HG03066 (cell line): ENCODE measurements at regions not wholly inside any gene's neighbourhood (a gene's known extent, or its start where the extent isn't known, plus 50 kb on each side); places are given as distances from the start of the nearest gene placed in this dataset.

Source experiments
- ATAC-seq: cut with Tn5 transposase; IDR thresholded peaks from one replicate; pipeline ENCODE4 v1.9.1; 2021; ENCODE audit warnings: low read depth; ENCODE audit not compliant: unreplicated experiment

DNA sequence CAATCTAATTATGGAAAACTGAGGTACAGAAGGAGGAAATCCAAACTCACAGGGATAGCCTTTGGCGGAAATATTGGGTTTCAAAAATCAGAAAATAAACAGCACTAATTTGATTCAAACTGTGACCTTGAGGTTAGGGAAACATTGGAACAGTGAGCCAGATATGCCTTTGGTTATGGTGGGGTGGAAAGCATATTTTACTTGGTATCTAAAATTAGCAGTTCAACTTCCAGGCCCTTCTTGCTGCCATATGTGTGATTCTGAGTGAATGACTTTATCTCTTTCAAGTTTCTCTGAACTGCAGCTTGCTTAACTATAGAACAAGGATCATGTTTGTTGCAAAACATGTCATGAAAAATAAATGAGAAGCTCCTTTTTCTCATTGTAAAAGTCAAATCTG lies 240.9 kb upstream of the VEGFC start:
- ATAC-seq: no peak

DNA sequence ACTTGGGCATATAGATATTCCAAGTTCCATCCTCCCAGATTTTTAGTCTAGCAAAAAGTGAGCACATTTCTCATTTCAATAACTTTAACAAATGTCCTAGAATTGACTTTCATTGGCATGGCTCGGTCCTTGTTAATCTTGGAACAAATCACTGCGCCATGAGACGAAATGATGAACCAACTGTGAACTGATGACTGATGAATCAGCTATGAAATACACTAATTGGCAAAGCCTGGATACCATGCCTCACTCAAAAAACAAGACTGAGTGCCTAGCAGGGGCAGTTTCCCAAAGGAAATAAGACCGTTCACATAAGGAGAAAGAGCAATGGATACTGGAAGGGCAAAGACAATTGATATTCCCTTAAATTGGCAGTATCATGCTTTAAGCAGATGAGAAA lies 248.6 kb upstream of the VEGFC start:
- no peak for ATAC-seq

DNA sequence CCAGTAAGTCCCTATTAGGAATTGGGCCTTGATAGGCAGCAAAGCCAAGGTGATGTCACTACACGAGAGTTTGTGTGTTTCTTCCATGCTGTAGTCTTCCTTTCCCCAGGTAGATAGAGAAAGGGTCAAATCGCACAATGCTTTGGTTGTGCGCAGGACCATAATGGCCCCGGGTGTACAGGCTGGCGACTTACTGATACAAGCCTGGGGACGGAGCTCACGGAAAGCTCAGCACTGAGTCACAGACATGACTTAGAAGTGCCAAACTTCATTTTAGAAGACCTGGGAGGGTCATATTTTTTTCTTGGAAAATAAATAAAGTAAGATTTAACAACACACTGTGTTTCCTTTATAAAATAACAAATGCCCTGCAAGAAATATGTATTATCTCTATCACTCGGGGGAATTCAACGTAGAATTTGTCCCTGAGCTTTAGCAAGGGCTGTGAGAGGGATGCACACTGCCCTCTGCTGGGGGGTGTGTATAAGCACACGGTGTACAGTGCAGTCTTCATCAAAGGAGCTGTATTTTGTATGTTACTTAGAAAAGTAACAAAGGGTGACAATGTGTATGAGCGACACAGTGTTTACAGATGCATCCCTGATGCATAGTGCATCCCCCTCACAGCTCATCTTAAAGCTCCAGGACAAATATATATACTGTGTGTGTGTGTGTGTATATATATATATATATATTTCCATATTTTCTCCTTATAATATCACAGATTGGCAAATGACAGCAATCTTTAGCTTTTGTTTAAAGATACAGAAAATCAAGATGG lies 254.5 kb upstream of the VEGFC start:
- ATAC-seq: peak; percentile 87

DNA sequence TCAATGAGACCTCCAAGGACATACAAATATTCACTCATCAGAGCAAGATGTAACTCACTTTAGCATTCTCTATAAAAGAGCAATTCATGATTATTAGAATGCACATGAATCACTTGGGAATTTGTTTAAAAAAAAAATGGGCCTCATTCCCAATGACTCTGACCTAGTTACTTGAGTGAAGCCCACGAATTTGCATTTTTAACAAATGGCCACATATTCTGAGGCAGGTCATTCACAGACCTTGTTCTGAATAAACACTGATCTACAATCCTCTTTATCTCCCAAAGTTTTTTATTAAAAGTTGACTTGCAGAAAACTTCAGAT lies 255.1 kb upstream of the VEGFC start:
- ATAC-seq: no peak

DNA sequence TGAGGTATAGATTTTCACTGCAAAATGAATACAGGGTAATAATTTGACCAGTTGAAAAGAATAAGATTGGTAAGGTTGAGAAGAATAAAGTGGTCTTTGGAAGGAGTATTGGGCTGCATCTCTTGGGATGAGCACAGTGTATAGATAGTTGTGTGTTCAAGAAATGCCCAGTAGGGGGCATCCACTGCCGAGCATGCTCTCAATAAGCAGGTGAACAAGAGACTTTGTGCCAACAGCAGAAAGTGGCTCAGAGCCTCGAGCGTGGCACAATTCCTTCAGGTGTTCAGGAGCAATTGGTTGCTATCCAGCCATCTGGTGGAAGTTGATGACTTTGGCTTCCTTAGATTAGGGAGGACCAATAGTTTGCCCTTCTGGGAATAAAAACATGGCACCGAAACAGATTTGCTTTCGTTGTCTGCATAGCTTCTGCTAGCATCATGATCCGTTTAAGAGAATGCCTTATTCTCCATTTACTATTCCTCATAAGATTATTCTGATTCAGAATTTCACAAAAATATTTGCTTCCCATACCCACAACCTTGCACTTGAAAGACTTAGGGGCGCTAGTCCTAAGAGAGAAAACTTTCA lies 258.1 kb upstream of the NEIL3 start:
- ATAC-seq: peak; percentile 80

DNA sequence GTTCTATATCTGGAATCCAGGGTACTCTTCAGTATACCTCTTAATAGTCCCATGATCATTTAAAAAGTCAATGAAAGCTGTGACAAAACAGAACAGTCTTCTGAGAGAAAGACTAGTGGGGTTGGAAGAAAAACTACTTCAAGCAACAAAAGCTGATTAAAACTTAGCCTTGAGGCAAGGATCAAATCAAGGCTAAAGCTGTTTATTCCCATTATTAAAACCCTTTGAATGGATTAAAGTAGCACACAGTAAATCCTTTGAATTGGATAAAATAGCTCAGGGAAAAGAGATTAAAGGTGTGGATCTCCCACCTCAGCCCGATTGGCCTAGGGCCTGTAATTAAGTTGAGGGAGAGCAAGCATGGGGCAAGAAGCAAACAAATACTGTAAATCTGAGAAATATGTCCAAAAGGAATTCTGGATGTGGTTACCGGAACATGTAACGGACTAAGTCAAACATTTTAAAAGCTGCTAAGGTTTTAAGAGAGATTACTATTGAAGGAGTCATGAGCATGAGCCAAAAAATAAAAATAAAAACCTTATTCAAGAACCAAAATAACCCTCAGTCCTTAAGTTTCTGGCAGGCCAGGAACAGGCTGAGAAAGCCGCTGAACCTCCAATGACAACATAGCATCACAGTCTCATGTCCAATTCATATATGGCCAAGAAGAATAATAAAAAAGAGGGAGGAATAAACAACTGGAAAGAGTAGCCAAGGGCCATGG lies 257.3 kb upstream of the NEIL3 start:
- no peak for ATAC-seq

DNA sequence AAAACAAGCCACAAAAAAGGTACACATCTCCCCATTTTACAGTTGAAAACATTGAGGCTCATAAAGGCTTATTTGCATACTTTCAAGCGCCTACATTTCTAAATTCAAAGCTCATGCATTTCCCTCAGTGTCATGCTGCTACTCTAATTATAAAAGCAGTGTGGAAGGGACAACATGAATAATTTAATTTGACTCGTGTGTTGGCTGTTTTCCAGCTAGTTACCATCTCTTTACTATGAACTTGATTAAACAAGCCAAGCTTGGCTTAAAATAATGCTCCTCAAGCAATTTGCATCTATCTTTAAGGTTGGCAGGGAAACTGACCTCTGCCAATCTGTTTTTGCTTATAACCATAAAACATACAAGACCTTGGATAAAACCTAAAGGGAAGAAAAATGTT lies 252.5 kb upstream of the NEIL3 start:
- ATAC-seq: no peak

DNA sequence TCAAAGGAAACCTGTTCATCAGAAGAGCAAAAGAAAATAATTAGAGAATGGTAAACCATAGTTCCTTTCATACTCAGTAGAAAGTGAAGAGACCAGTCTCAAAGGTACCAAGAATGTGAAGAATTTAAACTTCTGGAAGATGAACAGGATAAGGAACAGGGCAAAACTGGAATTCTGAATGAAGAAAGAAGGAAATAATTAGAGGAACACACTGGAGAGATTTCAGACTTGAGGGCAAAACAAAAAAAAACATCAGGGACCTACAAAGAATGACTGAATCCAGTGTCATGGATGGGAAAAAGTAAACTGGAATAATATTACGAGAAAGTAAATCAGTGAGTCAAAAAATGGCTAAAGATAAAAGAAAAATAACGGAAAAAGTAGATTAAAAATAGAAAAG lies 245.6 kb upstream of the NEIL3 start:
- no peak for ATAC-seq

DNA sequence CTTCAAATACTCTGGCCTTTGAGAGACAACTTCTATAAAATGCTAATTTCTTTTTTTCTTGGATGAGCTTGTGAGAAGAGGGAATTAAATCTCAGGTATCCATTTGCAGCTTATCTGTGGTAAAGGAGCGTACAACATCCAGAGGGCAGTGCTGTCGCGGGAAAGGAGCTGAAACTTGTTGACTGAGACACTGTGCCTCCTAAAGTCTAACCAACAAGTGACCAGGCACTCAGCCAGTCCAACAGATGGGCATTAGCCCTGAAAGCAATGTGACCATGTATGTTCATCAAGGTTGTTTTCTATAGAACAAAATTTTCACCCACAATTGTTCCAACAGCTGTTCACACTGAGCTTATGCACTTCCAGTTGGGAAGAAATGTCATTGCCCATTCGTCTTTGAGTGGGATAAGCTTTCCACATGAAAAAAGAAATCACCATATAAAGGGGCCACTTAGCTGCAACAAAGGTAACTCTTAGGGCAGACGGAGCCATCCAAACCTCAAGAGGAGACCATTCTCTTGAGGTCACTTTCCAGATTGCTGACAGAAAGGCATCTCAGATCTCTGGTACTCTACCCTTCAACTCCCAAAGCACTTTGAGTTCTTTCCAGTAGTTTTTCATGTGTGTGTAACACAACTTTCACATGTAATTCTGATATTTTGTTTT lies 244.8 kb upstream of the NEIL3 start:
- no peak for ATAC-seq

DNA sequence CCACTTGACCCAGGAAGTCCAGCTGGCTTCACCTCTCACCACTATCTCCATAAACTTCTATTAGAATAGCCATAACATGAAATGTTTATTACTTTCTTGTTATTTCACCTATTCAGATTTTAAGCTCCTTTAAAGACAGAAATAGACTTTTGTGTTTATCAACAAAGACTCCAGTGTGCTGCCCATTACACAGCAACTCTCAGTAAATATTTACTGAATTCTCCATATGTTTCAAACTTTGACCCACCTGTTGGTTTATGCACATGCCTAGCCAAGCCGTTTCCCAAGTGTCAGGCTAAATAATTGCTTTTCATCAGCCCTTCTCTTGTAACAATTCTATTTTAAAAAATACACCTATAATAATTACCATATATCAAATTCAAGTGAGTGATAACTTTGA lies 242.9 kb upstream of the NEIL3 start:
- no peak for ATAC-seq

DNA sequence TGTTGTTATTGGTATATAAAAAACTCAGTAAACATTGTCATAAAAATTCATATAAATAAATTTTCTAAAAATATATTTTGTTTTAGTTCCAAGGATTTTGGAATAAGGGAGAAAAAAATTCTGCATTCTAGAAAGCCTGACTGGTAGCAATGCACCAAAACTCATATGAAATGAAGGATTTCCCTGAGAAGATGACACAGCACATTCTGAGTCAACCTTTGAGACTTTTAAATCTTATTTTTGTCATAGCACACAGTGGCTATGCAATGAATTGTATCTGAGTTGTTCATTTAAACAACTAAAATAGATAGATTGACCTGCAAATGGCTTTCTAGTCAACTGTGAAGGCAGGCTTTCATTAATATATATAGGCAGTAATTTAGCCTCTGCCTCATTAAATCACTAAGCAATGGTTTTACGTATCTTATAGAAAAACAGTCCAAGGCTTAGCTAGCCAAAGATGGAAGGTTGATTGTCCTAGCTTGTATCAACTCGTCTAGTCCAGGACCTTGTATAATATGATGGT lies 239.1 kb upstream of the NEIL3 start:
- no peak for ATAC-seq

DNA sequence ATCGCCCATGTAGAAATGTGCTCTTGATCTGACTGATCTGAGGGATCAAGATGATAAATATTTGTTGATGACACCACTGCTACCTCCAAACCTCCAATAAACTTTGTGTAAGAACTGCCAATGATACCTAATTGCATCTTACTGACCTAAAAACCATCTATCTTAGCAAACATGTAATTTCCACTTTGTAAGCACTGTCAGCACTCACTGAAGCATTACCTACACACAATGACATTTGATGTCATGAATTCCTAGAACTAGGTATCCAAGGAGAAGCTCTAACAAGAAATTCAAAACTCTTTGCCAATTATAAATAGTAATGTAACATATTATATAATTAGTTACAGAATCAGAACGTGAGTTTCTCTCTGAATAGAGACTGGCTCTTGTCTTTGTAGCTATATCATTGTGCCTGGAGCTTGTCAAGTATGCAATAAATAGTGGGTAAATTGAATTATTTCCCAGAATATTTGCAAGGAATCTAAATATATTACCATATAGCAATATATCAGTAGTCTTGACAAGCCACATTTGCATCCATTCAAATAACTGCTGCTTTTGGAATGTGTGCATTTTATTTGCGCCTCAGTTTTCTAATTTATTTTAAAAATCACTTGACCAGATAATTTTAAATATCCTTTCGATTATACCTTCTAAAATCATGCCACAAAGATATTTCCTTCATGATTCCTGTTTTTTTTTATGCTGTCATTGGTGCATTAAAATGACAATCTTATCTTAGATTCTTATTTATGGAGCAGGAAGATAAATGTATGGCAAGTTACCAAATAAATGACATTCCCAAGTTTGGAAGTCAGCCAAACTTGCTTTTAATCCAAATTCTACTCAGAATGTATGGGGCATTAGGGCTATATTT lies 232.3 kb upstream of the NEIL3 start:
- ATAC-seq: no peak

DNA sequence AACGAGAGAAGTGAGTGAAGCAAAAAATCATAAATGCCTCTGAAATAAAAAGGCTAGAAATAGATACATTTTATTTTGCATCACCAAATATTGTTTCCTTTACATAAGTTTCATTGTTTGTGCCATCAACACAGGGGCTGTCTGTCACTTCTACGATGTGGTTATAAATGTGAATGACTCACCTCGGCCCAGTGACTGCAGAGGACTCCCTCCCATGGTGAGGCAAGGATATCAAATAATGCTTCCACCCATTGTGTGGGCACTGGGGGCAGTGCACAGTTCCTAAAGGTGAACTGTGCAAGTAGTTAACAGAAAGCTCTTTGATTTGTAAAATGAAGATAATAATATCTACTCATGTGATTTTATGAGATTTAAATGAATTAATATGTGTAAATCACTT lies 230.3 kb upstream of the NEIL3 start:
- no peak for ATAC-seq

DNA sequence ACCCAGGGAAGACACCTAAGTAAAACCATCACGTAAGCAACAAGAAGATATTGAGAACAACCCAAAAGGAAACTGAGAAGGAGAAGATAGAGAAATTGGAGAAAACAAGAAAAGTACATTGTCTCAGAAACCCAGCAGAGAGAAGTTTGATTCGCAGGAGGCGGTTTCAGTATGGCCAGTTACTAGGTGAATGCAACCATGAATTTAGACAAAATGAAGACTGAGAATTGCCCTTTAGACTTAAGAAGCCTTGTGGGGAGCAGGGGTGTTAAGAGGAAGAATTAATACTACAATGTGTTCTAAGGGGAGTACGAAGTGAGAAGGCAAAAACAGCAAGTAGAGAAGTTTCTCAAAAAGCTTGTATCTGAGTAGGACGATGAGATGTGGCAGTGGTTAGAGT lies 229.3 kb upstream of the NEIL3 start:
- no peak for ATAC-seq

DNA sequence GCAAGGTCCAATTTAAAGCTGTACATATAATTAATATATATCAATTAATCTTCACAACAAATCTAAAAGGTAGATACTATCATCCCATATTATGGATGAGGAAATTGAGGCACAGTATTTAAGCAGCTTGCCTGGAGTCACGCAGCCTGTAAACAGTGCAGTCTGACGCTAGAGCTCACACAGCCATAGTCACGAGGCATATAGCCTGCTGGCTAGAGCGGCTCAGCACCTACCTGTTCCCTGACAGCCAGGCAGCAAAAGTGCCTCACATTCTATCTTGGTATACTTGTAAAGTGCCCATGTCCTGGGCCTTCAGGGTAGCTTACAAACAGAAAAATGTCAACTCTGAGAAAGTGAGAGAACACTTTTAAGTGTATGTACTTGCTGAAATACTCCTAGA lies 222.6 kb upstream of the NEIL3 start:
- no peak for ATAC-seq

DNA sequence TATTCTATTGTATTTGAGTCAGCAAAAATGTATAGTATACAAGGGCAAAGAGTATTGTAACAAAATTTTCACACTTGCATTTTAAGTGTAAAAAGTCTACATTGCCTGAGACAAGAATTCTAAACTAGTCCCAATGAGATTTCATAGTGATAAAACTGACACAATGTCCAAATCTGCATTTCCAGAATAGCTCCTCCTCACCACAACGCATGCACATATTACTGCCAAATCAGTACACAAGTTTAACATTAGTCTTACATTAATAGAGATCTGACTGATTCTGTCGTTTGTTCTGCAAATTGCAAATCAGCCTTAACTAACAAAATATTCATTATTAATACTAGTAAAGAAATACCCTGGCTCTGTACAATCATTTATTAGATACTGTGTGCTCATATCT lies 222.2 kb upstream of the NEIL3 start:
- ATAC-seq: no peak

DNA sequence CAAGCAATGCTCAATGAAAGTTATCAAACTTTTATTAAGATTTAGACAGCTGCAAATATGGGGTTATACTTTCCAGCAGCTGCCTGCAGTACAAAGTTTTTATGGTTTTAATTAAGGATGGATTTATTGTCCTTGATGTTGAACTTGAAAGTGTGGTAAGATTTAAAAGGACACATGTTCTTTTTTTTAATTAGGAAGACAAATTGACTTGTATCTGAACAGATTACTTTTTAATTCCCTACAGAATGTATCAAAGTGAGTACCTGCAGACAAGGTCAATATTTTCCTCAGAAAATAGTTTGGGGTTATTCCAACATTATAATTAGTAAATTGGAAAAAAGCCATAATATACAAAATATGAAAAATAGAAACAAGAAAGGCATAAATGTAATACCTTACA lies 218.2 kb upstream of the NEIL3 start:
- ATAC-seq: no peak

DNA sequence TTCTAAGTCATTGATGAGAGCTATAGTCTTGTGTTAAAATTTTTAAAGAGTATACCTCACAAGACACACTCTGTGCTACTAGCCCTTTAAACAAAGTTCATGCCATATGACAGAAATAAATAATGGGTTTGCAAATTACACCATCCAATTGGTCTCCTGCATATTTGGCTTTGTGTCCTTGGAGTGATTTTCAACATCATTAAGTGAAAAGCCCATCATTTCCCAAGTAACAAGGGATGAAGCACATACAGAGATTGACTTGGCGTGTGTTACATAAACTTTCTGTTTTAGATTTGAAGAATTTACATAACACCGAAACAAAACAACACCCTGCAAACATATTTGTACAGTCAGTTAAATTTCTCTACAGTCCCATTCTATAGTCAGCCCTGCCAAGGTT lies 216.9 kb upstream of the NEIL3 start:
- ATAC-seq: no peak

DNA sequence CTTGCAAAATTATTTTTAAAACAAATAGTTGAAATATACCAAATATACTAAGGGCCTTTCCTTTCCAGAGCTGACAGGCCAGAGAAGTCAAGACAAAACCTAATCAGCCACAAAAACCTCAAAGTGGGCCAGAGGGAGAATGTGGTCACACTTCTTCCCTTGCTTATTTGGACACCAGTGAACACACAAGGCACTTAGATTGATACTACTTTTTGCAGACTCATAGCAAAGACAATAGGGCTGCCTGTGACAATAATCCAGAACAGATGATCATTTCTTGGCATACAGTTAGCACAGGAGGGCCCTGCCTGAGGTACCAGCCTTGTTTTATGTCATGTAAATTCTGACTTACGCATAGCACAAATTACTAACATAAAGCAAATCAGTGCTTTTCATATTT lies 215.7 kb upstream of the NEIL3 start:
- ATAC-seq: no peak

DNA sequence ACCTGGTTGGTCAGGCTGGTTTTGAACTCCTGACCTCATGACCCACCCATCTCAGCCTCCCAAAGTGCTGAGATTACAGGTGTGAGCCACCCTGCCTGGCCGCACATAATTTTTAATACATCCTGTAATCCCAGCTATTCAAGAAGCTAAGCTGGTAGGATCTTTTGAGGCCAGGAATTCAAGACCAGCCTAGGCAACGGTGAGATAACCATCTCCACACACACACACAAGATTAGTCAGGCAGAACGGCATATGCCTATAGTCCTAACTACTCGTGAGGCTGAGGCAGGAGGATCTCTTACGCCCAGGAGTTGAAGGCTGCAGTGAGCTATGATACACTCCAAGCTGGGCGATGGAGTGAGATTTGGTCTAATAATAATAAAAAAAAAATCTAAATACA lies 212.4 kb upstream of the NEIL3 start:
- no peak for ATAC-seq
